VCaP (cell line): ENCODE measurements at regions not wholly inside any gene's neighbourhood (a gene's known extent, or its start where the extent isn't known, plus 50 kb on each side); places are given as distances from the start of the nearest gene placed in this dataset.

Source experiments
- H3K27ac ChIP-seq: fragments of 450-650 bp; 2 replicates; pipeline ENCODE4 v1.5.1; 2017
- TF ChIP-seq, protein P1 (sequence below): fragments of 450-650 bp; conservative IDR thresholded peaks from 2 replicates; pipeline ENCODE4 v1.5.1; 2017; ENCODE audit warnings: mild to moderate bottlenecking, moderate library complexity

DNA sequence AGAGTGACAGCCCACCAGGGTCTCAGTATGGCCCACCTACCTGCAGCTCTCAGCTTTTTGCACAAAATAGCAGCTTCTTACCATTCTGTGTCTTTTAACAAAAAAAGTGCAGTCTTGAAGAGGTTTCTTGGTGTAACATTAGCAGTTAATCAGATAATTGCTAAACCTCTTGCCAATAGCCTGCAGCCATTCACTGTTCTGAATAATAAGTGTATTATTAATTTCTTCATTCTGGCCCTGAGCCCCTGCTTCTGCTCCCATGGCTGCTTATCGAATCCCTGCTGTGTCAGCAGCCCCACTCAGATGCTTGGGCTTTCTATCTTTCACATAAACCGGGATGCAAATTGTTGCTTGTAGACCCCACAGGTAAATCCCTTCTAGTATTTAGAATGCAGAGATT is 485.9 kb downstream of the CAAP1 start:
- H3K27ac ChIP-seq = no peak overlapping the region
- TF ChIP-seq, protein P1, sequence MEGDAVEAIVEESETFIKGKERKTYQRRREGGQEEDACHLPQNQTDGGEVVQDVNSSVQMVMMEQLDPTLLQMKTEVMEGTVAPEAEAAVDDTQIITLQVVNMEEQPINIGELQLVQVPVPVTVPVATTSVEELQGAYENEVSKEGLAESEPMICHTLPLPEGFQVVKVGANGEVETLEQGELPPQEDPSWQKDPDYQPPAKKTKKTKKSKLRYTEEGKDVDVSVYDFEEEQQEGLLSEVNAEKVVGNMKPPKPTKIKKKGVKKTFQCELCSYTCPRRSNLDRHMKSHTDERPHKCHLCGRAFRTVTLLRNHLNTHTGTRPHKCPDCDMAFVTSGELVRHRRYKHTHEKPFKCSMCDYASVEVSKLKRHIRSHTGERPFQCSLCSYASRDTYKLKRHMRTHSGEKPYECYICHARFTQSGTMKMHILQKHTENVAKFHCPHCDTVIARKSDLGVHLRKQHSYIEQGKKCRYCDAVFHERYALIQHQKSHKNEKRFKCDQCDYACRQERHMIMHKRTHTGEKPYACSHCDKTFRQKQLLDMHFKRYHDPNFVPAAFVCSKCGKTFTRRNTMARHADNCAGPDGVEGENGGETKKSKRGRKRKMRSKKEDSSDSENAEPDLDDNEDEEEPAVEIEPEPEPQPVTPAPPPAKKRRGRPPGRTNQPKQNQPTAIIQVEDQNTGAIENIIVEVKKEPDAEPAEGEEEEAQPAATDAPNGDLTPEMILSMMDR = no peak

DNA sequence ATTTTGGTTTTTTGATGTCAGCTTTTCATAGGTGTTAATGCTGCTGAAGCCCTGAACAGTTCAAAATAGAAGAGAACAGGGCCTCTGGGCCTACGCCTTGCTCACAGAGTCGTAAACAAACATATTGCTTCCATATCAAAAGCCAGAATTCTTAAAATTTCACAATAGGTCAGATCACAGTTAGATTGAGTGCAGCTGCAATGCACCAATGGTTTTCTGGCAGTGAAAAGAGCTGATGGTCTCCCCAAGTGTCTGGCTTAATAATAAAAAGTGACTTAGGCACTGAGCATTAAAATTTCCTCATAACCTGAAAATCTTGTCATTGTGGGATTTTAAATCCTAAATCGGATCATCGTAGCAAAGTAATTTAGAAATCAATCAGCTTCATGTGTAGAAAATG is 493.0 kb downstream of the CAAP1 start:
- no peak overlapping the region for H3K27ac ChIP-seq
- TF ChIP-seq, protein P1 = no peak

DNA sequence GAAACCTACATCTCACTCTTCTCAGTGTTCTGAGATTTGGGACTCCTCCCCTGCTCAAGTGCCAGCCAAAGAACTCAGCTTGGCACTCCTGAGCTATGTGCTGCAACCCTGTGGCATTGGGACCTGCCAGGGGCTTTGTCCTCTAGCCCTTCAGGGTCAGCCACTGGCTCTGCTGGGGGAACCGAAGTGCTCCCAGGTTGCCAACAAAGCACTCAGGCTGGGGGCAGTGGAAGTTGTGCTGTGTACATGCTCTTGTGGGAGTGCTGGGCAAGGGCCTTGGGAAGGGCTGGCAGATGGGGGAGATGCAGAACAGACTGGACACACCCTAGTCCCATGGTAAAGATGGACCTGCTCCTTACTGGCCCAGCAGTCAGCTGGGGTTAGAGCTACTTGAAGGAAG is 498.6 kb downstream of the CAAP1 start:
- TF ChIP-seq, protein P1 = no peak
- no peak overlapping the region for H3K27ac ChIP-seq

DNA sequence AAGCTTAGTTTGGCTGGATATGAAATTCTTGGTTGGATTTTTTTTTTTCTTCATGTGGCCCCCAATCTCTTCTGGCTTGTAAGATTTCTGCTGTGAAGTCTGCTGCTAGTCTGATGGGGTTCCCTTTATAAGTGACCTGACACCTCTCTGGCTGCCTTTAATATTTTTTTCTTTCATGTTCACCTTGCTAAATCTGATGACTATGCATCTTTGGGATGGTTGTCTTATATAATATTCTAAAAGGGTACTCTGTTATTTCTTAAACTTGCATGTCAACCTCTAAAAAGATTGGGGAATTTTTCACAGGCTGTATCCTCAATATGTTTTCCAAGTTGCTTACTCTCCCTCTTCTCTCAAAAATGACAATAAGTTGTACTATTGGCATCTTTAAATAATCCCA is 500.0 kb downstream of the CAAP1 start:
- no peak overlapping the region for H3K27ac ChIP-seq
- TF ChIP-seq, protein P1 = no peak

DNA sequence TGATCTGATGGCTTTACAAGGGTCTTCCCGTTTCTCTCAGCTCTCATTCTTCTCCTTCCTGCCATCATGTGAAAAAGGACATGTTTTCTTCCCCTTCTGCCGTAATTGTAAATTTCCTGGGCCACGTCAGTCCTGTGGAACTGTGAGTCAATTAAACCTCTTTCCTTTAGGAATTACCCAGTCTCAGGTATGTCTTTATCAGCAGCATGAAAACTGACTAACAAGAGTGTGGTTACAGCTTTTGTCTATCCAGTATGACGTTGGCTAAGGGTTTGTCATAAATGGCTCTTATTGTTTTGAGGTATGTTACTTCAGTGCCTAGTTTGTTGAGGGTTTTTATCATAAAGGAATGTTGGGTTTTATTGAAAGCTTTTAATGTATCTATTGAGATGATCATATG is 501.6 kb downstream of the CAAP1 start:
- TF ChIP-seq, protein P1 = no peak
- no peak overlapping the region for H3K27ac ChIP-seq

DNA sequence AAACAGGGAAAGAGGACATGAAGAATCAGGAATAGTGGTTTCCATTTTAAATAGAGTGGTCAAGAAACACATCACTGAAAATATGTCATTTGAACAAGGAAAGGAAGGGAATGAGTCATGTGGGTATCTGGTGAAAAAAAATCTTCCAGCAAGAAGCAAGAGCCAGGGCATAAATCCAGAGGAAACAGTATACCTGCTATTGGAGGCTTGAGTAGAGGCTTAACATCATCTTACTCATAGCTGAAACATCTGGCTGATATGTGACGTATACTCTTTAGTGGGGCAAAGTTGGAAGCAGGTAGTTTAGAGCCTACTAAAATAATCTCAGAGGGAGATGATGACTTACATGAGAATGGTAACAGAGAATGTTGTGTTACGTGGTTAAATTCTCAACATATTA is 517.2 kb downstream of the CAAP1 start:
- TF ChIP-seq, protein P1 = no peak
- no peak overlapping the region for H3K27ac ChIP-seq

DNA sequence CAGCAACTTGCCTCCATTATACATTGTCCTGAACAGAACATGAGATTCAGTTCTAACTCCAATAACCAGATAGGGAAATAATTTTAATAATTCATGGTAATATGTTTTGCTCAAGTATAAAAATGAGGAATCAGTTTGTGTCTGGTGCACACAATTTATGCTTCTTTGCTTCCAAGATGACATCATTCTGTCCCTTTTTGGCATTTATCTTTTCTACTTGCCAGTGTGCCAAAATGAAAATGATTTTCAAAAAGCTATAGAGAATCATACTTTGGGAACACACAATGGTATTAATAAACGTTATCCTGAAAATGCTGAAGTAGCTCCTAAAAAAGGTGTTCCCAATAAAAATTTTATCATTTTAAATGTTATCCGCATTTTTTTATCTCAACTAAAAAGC is 519.0 kb downstream of the CAAP1 start:
- H3K27ac ChIP-seq = no peak overlapping the region
- TF ChIP-seq, protein P1 = no peak

DNA sequence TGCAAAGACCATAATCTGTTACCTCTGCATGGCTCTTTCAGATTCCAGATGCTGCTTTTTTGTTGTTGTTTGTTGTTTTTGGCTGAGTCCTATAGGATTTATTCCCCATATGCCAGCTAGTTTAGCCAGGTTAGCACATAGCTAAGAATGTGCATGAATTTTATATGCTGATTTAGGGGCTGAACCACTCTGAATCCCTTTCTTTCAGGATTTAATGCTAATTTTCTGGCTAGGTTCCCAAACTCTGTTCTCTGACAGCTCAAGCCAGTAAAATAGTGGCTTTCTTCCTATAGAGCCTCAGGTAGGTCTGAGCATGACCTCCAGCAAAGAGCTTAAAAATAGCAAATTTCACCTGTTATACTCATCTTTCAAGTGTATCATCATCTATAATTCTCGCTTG is 521.4 kb downstream of the CAAP1 start:
- TF ChIP-seq, protein P1 = no peak
- no peak overlapping the region for H3K27ac ChIP-seq
